HG03064 (cell line): ENCODE measurements at regions not wholly inside any gene's neighbourhood (a gene's known extent, or its start where the extent isn't known, plus 50 kb on each side); places are given as distances from the start of the nearest gene placed in this dataset.
"Not testable (repeated sequence)": the region's sequence is repeated elsewhere in the genome, so short reads cannot be mapped to it uniquely, and the experiment has no call there.

Source experiments
- ATAC-seq: cut with Tn5 transposase; IDR thresholded peaks from one replicate; pipeline ENCODE4 v1.9.1; 2021; ENCODE audit warnings: low read depth; ENCODE audit not compliant: unreplicated experiment

DNA sequence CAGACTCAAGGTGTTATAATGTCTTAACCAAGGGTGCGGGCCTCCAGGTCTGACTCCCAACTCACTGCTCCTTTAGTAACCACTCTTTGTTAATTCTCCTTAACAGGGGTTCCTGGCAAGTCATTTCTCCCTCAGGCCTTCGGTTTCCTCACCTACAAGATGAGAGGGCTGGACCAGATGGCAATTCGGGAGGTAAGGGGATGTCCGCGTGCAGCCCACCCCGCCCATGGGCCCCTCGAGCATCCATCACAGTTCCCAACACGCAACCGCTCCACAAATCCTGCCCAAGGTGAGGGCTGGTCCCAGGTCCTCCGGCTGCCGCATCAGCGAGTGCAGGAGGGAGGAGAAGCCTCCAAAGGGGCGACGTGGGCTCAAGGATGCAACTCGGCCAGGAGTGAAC is 1667.9 kb downstream of the RPIA start:
- not testable (repeated sequence) for ATAC-seq

DNA sequence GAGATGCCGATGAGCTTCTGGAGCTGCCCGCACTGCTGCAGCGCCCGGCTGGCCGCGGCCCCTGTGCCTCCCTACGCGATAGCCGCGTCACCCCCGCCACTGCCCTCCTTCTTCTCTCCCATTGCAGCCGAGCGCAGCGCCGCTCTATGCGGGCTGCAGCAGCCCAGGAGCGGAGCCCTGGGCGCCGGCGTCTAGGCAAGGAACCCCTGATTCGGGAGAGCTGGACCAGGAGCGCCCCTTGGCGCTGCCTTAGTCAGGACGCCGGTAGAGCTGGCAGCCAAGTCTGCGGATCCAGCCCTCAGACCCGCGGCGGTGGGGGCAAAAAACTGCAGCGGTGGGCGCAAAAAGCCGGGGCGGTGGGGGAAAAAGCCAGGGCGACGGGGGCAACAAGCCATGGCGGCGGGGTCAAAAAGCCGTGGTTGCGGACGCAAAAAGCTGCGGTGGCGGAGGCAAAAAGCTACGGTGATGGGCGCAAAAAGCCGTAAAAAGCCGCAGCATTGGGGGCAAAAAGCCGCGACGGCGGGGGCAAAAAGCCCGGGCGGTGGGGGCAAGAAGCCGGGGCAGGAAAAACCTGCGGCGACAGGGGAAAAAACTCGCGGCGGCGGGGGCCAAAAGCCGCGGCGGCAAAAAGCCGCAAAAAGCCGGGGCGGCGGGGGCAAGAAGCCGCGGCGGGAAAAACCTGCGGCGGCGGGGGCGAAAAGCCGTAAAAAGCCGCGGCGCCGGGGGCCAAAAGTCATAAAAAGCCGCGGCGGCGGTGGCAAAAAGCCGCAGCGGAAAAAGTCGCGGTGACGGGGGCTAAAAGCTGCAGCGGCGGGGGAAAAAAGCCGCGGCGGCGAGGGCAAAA is 1668.6 kb downstream of the RPIA start:
- not testable (repeated sequence) for ATAC-seq

DNA sequence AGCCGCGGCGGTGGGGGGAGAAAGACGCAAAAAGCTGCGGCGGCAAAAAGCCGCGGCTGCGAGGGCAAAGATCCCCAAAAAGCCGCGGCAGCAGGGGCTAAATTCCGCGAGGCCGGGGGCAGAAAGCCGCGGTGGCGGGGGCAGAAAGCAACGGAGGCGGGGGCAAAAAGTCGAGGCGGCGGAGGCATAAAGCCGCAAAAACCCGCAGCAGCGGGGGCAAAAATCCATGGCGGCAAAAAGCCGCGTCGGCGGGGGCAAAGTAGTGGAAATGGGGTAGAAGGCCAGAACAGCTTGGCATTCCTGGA is 1669.2 kb downstream of the RPIA start:
- ATAC-seq, result not testable (repeated sequence)
